ENCODE measurements at regions not wholly inside any gene's neighbourhood (a gene's known extent, or its start where the extent isn't known, plus 50 kb on each side); places are given as distances from the start of the nearest gene placed in this dataset.

DNA sequence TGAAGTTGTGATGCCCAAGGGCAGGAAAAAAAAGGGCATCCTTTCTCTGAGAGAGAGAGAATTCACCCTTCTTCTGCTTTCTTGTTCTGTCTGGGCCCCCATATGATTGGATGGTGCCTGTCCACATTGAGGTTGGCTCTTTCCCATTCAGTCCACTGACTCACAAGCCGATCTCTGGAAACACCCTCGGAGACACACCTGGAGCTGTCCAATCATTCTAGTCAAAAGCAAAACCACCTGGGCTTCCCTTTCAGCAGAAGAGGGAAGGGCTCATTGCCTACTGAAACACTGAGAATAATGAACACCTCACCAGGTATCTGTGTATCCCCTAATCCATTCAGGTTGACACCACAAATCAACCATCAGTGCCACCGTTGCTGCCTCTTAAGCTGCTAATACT is 103.7 kb upstream of the GNG12 start:
- H3K27ac ChIP-seq (ENCODE audit: low read depth in 1 of 2, low read length in 2 of 2), result no peak overlapping the region
- no peaks in the 10 kb centered on the region for H3K27me3 ChIP-seq (ENCODE audit: control insufficient read depth in 4 of 4, insufficient read depth in 4 of 4, low read length in 3 of 4)
- no peaks in the 10 kb centered on the region for H3K9me3 ChIP-seq (ENCODE audit: control insufficient read depth in 4 of 4, low read length in 3 of 4)
- TF ChIP-seq, protein P1, sequence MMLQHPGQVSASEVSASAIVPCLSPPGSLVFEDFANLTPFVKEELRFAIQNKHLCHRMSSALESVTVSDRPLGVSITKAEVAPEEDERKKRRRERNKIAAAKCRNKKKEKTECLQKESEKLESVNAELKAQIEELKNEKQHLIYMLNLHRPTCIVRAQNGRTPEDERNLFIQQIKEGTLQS (IDR thresholded peaks at IDR 0.05), result no peak
- no peak for TF ChIP-seq HNF4A (conservative IDR thresholded peaks at IDR 0.05)
- no peak for TF ChIP-seq FOXA2 (IDR thresholded peaks at IDR 0.05)
- no peak for TF ChIP-seq RAD21 (IDR thresholded peaks at IDR 0.05)
- TF ChIP-seq, protein P2, sequence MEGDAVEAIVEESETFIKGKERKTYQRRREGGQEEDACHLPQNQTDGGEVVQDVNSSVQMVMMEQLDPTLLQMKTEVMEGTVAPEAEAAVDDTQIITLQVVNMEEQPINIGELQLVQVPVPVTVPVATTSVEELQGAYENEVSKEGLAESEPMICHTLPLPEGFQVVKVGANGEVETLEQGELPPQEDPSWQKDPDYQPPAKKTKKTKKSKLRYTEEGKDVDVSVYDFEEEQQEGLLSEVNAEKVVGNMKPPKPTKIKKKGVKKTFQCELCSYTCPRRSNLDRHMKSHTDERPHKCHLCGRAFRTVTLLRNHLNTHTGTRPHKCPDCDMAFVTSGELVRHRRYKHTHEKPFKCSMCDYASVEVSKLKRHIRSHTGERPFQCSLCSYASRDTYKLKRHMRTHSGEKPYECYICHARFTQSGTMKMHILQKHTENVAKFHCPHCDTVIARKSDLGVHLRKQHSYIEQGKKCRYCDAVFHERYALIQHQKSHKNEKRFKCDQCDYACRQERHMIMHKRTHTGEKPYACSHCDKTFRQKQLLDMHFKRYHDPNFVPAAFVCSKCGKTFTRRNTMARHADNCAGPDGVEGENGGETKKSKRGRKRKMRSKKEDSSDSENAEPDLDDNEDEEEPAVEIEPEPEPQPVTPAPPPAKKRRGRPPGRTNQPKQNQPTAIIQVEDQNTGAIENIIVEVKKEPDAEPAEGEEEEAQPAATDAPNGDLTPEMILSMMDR (IDR thresholded peaks at IDR 0.05; ENCODE audit: low read depth, low read length, missing input control), result no peak
- no peak for TF ChIP-seq HNF4G (IDR thresholded peaks at IDR 0.05)
- TF ChIP-seq FOXA1 (IDR thresholded peaks at IDR 0.05), result no peak
- TF ChIP-seq EGR1 (IDR thresholded peaks at IDR 0.05; ENCODE audit: low read depth in 2 of 2), result no peak
- no peak for TF ChIP-seq GABPA (IDR thresholded peaks at IDR 0.05 in 1 of 2, conservative IDR thresholded peaks at IDR 0.05 in 1 of 2)
- TF ChIP-seq SP1 (IDR thresholded peaks at IDR 0.05), result no peak
- TF ChIP-seq YY1 (IDR thresholded peaks at IDR 0.05), result no peak
- TF ChIP-seq JUND (IDR thresholded peaks at IDR 0.05), result no peak
- TF ChIP-seq, protein P3, sequence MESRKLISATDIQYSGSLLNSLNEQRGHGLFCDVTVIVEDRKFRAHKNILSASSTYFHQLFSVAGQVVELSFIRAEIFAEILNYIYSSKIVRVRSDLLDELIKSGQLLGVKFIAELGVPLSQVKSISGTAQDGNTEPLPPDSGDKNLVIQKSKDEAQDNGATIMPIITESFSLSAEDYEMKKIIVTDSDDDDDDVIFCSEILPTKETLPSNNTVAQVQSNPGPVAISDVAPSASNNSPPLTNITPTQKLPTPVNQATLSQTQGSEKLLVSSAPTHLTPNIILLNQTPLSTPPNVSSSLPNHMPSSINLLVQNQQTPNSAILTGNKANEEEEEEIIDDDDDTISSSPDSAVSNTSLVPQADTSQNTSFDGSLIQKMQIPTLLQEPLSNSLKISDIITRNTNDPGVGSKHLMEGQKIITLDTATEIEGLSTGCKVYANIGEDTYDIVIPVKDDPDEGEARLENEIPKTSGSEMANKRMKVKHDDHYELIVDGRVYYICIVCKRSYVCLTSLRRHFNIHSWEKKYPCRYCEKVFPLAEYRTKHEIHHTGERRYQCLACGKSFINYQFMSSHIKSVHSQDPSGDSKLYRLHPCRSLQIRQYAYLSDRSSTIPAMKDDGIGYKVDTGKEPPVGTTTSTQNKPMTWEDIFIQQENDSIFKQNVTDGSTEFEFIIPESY (IDR thresholded peaks at IDR 0.05), result no peak
- TF ChIP-seq RXRA (IDR thresholded peaks at IDR 0.05), result no peak
- no peak for TF ChIP-seq TAF1 (conservative IDR thresholded peaks at IDR 0.05)
- TF ChIP-seq, protein P4, sequence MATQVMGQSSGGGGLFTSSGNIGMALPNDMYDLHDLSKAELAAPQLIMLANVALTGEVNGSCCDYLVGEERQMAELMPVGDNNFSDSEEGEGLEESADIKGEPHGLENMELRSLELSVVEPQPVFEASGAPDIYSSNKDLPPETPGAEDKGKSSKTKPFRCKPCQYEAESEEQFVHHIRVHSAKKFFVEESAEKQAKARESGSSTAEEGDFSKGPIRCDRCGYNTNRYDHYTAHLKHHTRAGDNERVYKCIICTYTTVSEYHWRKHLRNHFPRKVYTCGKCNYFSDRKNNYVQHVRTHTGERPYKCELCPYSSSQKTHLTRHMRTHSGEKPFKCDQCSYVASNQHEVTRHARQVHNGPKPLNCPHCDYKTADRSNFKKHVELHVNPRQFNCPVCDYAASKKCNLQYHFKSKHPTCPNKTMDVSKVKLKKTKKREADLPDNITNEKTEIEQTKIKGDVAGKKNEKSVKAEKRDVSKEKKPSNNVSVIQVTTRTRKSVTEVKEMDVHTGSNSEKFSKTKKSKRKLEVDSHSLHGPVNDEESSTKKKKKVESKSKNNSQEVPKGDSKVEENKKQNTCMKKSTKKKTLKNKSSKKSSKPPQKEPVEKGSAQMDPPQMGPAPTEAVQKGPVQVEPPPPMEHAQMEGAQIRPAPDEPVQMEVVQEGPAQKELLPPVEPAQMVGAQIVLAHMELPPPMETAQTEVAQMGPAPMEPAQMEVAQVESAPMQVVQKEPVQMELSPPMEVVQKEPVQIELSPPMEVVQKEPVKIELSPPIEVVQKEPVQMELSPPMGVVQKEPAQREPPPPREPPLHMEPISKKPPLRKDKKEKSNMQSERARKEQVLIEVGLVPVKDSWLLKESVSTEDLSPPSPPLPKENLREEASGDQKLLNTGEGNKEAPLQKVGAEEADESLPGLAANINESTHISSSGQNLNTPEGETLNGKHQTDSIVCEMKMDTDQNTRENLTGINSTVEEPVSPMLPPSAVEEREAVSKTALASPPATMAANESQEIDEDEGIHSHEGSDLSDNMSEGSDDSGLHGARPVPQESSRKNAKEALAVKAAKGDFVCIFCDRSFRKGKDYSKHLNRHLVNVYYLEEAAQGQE (IDR thresholded peaks at IDR 0.05), result no peak
- TF ChIP-seq, protein P5, sequence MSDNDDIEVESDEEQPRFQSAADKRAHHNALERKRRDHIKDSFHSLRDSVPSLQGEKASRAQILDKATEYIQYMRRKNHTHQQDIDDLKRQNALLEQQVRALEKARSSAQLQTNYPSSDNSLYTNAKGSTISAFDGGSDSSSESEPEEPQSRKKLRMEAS (IDR thresholded peaks at IDR 0.05), result no peak
- TF ChIP-seq NR2F2 (IDR thresholded peaks at IDR 0.05), result no peak
- no peak overlapping the region for H3K4me3 ChIP-seq (ENCODE audit: low read depth in 1 of 3, low read length in 3 of 3)
- H3K4me1 ChIP-seq (ENCODE audit: control insufficient read depth in 4 of 4, insufficient read depth in 4 of 4, low read length in 3 of 4), result no peaks in the 10 kb centered on the region
- 88% methylated on average over 3 of the region's 3 CpGs for WGBS
- no peak for DNase-seq (ENCODE audit: low spot score)
- H3K9ac ChIP-seq (ENCODE audit: low read depth in 1 of 2, low read length in 2 of 2), result no peak overlapping the region
- no peaks in the 10 kb centered on the region for H3K36me3 ChIP-seq (ENCODE audit: control insufficient read depth in 4 of 4, insufficient read depth in 3 of 4, low read depth in 1 of 4, low read length in 3 of 4)

Data from liver (tissue), 8 donors.